ENCODE measurements at regions not wholly inside any gene's neighbourhood (a gene's known extent, or its start where the extent isn't known, plus 50 kb on each side); places are given as distances from the start of the nearest gene placed in this dataset.

DNA sequence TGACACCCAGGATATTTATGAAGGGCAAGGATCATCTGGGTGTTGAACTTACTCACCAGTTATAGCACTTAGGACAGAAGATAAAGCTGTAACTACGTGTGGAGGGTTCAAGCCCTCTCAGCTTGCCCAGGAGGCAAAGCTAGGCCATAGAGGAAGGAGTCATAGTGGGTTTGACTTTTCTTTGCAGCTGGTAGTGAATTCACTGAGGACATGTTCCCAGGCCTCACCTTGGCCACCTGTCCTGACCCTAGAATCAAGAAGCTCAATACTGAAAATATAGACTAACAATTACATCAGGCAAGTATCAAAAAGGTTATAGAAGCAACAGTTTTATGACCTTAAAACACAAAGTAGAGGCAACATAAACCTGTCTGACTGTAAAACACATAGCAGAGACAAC lies 1207.7 kb downstream of the SLITRK1 start:
- TF ChIP-seq, protein P1, sequence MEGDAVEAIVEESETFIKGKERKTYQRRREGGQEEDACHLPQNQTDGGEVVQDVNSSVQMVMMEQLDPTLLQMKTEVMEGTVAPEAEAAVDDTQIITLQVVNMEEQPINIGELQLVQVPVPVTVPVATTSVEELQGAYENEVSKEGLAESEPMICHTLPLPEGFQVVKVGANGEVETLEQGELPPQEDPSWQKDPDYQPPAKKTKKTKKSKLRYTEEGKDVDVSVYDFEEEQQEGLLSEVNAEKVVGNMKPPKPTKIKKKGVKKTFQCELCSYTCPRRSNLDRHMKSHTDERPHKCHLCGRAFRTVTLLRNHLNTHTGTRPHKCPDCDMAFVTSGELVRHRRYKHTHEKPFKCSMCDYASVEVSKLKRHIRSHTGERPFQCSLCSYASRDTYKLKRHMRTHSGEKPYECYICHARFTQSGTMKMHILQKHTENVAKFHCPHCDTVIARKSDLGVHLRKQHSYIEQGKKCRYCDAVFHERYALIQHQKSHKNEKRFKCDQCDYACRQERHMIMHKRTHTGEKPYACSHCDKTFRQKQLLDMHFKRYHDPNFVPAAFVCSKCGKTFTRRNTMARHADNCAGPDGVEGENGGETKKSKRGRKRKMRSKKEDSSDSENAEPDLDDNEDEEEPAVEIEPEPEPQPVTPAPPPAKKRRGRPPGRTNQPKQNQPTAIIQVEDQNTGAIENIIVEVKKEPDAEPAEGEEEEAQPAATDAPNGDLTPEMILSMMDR (IDR thresholded peaks at IDR 0.05): no peak
- no peak for TF ChIP-seq POLR2A (IDR thresholded peaks at IDR 0.05)
